HEK293T (cell line): ENCODE measurements at regions not wholly inside any gene's neighbourhood (a gene's known extent, or its start where the extent isn't known, plus 50 kb on each side); places are given as distances from the start of the nearest gene placed in this dataset.

Source experiments
- ARNT ChIP-seq: fragments of 450-650 bp; IDR thresholded peaks from 2 replicates; pipeline ENCODE4 v1.6.1; 2017; ENCODE audit warnings: mild to moderate bottlenecking
- CTBP1 ChIP-seq: fragments of 450-650 bp; IDR thresholded peaks from 2 replicates; pipeline ENCODE4 v1.6.1; 2016; ENCODE audit warnings: borderline replicate concordance
- ELF4 ChIP-seq: fragments of 450-650 bp; IDR thresholded peaks from 2 replicates; pipeline ENCODE4 v1.6.1; 2017; ENCODE audit warnings: antibody characterized with exemption
- FOXK2 ChIP-seq: fragments of 450-650 bp; IDR thresholded peaks from 2 replicates; pipeline ENCODE4 v1.6.1; 2016; ENCODE audit warnings: mild to moderate bottlenecking
- LEF1 ChIP-seq: fragments of 450-650 bp; IDR thresholded peaks from 2 replicates; pipeline ENCODE4 v1.6.1; 2017; ENCODE audit warnings: mild to moderate bottlenecking, borderline replicate concordance
- NFRKB ChIP-seq: fragments of 450-650 bp; IDR thresholded peaks from 2 replicates; pipeline ENCODE4 v1.6.1; 2016; ENCODE audit warnings: mild to moderate bottlenecking, moderate library complexity
- SP1 ChIP-seq: fragments of 450-650 bp; IDR thresholded peaks from 2 replicates; pipeline ENCODE4 v1.6.1; 2017
- SUZ12 ChIP-seq: fragments of 450-650 bp; IDR thresholded peaks from 2 replicates; pipeline ENCODE4 v1.6.1; 2016; ENCODE audit warnings: mild to moderate bottlenecking
- ZNF384 ChIP-seq: fragments of 450-650 bp; IDR thresholded peaks from 2 replicates; pipeline ENCODE4 v1.6.1; 2016
- TF ChIP-seq, protein P1 (sequence below): fragments of 450-650 bp; IDR thresholded peaks from 2 replicates; pipeline ENCODE4 v1.6.1; 2016

- TF ChIP-seq, protein P1, sequence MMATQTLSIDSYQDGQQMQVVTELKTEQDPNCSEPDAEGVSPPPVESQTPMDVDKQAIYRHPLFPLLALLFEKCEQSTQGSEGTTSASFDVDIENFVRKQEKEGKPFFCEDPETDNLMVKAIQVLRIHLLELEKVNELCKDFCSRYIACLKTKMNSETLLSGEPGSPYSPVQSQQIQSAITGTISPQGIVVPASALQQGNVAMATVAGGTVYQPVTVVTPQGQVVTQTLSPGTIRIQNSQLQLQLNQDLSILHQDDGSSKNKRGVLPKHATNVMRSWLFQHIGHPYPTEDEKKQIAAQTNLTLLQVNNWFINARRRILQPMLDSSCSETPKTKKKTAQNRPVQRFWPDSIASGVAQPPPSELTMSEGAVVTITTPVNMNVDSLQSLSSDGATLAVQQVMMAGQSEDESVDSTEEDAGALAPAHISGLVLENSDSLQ, result no peak
- TF ChIP-seq SUZ12 (no peak), SP1 (no peak), CTBP1 (no peak), LEF1 (no peak), ZNF384 (no peak), FOXK2 (no peak), ELF4 (no peak), NFRKB (no peak), ARNT (no peak)
Observed at GRCh38 chr4:20496068-20496467, 204.2 kb upstream of the PACRGL start.
